Neural crest cell (in vitro differentiated cells): ENCODE measurements at regions not wholly inside any gene's neighbourhood (a gene's known extent, or its start where the extent isn't known, plus 50 kb on each side); places are given as distances from the start of the nearest gene placed in this dataset.
"Not testable (repeated sequence)": the region's sequence is repeated elsewhere in the genome, so short reads cannot be mapped to it uniquely, and the experiment has no call there.

Experiments
- DNase-seq: peaks from one replicate; pipeline ENCODE4 v3.0.0; 2021; ENCODE audit warnings: low read depth, mixed read lengths, low spot score
- H3K27ac Mint-ChIP-seq: one replicate; pipeline ENCODE4 v1.8.0; 2021; ENCODE audit warnings: mild to moderate bottlenecking, mixed read lengths; ENCODE audit not compliant: unreplicated experiment
- H3K27me3 Mint-ChIP-seq: 2 replicates; pipeline ENCODE4 v1.8.0; 2021; ENCODE audit warnings: low read depth, mild to moderate bottlenecking, mixed read lengths
- H3K36me3 Mint-ChIP-seq: 2 replicates; pipeline ENCODE4 v1.8.0; 2021; ENCODE audit warnings: low read depth, mild to moderate bottlenecking, mixed read lengths
- H3K4me1 Mint-ChIP-seq: 2 replicates; pipeline ENCODE4 v1.8.0; 2021; ENCODE audit warnings: mixed read lengths
- H3K4me3 Mint-ChIP-seq: one replicate; pipeline ENCODE4 v1.8.0; 2021; ENCODE audit warnings: mild to moderate bottlenecking, mixed read lengths
- H3K9me3 Mint-ChIP-seq: 2 replicates; pipeline ENCODE4 v1.8.0; 2021; ENCODE audit warnings: mixed read lengths
- TF ChIP-seq, protein P1 (sequence below): fragments of 200-600 bp; sonication (generic); conservative IDR thresholded peaks from 2 replicates; pipeline ENCODE4 v1.5.0; 2021; ENCODE audit warnings: antibody characterized with exemption, mild to moderate bottlenecking

DNA sequence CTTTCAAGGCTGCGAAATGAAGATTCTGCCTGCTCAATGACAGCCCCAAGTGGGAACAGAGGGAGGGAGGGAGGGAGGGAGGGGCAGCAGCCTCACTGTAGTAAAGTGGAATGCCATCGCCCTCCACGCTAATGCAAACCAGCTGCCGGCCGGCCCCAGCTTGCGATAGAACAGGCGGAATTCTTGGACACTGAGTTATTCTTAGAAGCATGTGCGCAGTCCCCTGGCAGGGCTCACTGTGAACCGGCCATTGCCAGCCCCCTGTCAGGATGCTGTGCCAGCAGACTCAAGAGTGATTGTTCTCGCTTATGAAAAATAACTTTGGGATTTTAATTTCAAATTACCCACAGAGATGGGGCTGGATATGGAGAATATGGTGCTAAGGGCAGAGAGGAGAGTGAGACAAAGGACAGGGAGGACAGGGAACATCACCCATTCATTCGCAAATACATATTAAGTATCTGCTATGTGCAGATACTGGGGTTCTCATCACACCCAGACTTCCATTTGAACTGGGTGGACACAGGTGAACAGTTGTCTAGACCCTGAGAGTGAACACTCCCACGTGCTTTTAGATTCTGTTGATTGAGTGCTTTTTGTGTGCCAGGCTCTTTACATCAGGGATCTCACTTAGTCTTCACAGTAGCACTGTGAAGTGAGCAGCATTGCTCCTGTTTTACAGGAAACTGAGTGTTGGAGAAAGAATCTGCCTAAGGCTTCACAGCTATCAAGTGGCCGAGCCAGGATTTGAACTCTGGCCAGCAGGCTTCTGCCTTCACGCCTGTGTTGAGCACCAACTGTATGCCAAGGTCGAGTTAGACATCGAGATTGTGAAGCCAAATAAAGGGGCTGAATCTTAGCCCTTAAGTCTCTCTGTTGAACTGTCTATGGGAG, 192.9 kb downstream of the C12orf75 start:
- no peak for DNase-seq
- H3K27ac Mint-ChIP-seq: no peak overlapping the region

DNA sequence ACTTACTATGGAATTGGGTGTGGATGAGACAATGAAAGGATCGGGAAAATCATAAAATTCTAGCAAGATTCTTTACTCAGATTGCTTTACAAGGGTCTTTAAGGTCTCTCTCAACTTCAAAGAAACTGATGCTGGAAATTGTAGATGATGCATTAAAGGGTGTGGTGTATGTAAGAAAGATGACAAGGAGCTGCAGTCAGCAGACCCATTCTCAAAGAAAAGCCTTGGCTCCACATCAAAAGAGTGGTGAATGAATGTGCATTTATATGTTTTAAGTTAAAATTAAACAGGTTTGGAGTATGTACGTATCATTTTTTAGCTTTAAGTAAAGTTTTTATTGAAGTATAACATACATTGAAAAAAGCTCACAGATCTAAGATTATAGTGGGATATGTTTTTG, 194.5 kb downstream of the C12orf75 start:
- H3K4me1 Mint-ChIP-seq: peaks cover 19% of the 10 kb centered on the region
- DNase-seq: no peak
- TF ChIP-seq, protein P1, sequence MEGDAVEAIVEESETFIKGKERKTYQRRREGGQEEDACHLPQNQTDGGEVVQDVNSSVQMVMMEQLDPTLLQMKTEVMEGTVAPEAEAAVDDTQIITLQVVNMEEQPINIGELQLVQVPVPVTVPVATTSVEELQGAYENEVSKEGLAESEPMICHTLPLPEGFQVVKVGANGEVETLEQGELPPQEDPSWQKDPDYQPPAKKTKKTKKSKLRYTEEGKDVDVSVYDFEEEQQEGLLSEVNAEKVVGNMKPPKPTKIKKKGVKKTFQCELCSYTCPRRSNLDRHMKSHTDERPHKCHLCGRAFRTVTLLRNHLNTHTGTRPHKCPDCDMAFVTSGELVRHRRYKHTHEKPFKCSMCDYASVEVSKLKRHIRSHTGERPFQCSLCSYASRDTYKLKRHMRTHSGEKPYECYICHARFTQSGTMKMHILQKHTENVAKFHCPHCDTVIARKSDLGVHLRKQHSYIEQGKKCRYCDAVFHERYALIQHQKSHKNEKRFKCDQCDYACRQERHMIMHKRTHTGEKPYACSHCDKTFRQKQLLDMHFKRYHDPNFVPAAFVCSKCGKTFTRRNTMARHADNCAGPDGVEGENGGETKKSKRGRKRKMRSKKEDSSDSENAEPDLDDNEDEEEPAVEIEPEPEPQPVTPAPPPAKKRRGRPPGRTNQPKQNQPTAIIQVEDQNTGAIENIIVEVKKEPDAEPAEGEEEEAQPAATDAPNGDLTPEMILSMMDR: no peak
- peaks cover 4% of the 10 kb centered on the region for H3K9me3 Mint-ChIP-seq
- H3K27ac Mint-ChIP-seq: no peak overlapping the region
- H3K36me3 Mint-ChIP-seq: peaks cover 3% of the 10 kb centered on the region
- H3K27me3 Mint-ChIP-seq: no peaks in the 10 kb centered on the region
- no peak overlapping the region for H3K4me3 Mint-ChIP-seq

More for the DNA sequence above, 192.9 kb downstream of the C12orf75 start:
- peaks cover 7% of the 10 kb centered on the region for H3K9me3 Mint-ChIP-seq
- H3K36me3 Mint-ChIP-seq: peaks cover 3% of the 10 kb centered on the region
- no peaks in the 10 kb centered on the region for H3K27me3 Mint-ChIP-seq
- H3K4me3 Mint-ChIP-seq: no peak overlapping the region
- peaks cover 19% of the 10 kb centered on the region for H3K4me1 Mint-ChIP-seq
- TF ChIP-seq, protein P1: no peak

DNA sequence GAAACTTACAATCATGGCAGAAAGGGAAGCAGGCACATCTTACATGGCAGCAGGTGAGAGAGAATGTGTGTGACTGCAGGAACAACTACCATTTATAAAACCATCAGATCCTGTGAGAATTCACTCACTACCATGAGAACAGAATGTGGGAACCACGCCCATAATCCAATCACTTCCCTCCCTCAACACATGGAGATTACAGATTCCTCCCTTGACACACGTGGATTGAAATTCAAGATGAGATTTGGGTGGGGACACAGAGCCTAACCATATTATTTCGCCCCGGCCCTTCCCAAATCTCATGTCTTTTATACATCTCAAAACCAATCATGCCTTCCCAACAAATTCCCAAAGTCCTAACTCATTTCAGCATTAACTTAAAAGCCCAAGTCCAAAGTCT, 203.6 kb downstream of the C12orf75 start:
- Mint-ChIP-seq H3K4me1 (no peaks in the 10 kb centered on the region), H3K27me3 (no peaks in the 10 kb centered on the region), H3K36me3 (peaks cover 24% of the 10 kb centered on the region), H3K9me3 (peaks cover 21% of the 10 kb centered on the region), H3K4me3 (no peak overlapping the region), H3K27ac (no peak overlapping the region)
- TF ChIP-seq, protein P1: no peak
- DNase-seq: no peak

DNA sequence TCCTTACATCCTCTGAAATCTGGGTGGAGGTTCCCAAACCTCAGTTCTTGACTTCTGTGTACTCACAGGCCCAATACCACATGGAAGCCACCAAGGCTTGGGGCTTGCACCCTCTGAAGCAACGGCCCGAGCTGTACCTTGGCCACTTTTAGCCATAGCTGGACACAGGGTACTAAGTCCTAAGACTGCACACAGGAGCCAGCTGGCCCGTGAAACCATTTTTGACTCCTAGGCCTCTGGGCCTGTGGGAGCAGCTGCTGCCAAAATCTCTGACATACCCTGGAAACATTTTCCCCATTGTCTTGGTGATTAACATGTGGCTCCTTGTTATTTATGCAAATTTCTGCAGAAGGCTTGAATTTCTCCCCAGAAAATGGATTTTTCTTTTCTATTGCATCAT, 204.5 kb downstream of the C12orf75 start:
- not testable (repeated sequence) for H3K4me1 Mint-ChIP-seq, DNase-seq, H3K27ac Mint-ChIP-seq, H3K27me3 Mint-ChIP-seq, H3K4me3 Mint-ChIP-seq
- H3K9me3 Mint-ChIP-seq: peaks cover 21% of the 10 kb centered on the region
- peaks cover 24% of the 10 kb centered on the region for H3K36me3 Mint-ChIP-seq

DNA sequence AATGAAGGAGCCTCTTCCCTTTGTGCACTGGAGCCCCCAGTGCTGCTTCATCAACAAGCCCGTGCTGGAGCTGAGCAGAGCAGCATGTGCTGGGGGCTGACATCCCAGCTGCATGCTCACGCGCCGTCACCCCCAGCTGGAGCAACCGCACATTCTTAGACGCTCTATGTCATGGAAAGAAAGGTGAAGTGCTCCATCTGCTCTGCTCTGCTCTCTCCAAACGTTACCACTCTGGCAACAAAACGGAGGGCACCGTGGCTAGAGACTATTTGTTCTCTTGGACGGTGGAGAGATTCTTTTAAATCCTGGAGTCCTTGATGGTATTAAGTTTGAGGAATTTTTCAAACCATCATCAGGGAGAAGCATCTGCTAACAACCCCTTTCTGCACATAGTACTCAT, 208.4 kb downstream of the C12orf75 start:
- Mint-ChIP-seq H3K36me3 (peaks cover 19% of the 10 kb centered on the region), H3K4me3 (no peak overlapping the region), H3K4me1 (no peaks in the 10 kb centered on the region), H3K27ac (no peak overlapping the region), H3K27me3 (no peaks in the 10 kb centered on the region), H3K9me3 (peaks cover 19% of the 10 kb centered on the region)
- DNase-seq: no peak
- TF ChIP-seq, protein P1: no peak

DNA sequence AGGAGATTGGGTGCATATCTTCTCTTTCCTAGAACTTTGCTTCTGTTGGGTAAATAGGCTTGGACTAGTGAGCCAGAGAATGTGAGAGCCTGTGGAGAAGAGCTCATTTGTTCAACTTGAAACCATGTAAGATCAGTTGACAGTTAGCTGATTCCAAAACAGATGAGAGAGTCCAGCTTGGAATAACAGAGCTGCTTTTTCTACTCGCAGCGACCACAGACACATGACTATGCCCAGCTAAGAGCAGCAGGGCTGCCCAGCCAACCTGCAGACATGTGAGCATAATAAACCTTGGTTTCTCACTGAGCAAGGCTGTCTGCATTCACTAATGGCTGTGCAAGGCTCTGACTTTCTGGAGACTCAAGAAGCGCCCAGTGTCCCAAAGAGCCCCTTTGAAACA, 209.2 kb downstream of the C12orf75 start:
- no peak for DNase-seq
- no peak overlapping the region for H3K27ac Mint-ChIP-seq
- no peaks in the 10 kb centered on the region for H3K4me1 Mint-ChIP-seq
- TF ChIP-seq, protein P1: no peak
- H3K27me3 Mint-ChIP-seq: no peaks in the 10 kb centered on the region
- no peak overlapping the region for H3K4me3 Mint-ChIP-seq
- peaks cover 15% of the 10 kb centered on the region for H3K36me3 Mint-ChIP-seq
- H3K9me3 Mint-ChIP-seq: peaks cover 16% of the 10 kb centered on the region
